ENCODE measurements at regions not wholly inside any gene's neighbourhood (a gene's known extent, or its start where the extent isn't known, plus 50 kb on each side); places are given as distances from the start of the nearest gene placed in this dataset.
"Not testable (repeated sequence)": the region's sequence is repeated elsewhere in the genome, so short reads cannot be mapped to it uniquely, and the experiment has no call there.

GRCh38 chr5:128857076-128857677 lies 108.1 kb upstream of the SLC27A6 start:
- intact Hi-C loops (cut with DNase I): no loop called here
- DNase-seq: no peak

GRCh38 chr5:128858995-128859394 lies 106.3 kb upstream of the SLC27A6 start:
- no peak for DNase-seq

GRCh38 chr5:128861155-128861554 lies 104.1 kb upstream of the SLC27A6 start:
- DNase-seq; intact Hi-C loops (cut with DNase I): not testable (repeated sequence)

More at GRCh38 chr5:128858995-128859394, 106.3 kb upstream of the SLC27A6 start:
- intact Hi-C loops (cut with DNase I): no loop called here

GRCh38 chr5:128869970-128870369 lies 95.3 kb upstream of the SLC27A6 start:
- no peak for DNase-seq
- intact Hi-C loops (cut with DNase I): no loop called here

- intact Hi-C loops (cut with DNase I): no loop called here
- DNase-seq: no peak
Observed at GRCh38 chr5:128870373-128870772, 94.9 kb upstream of the SLC27A6 start.

GRCh38 chr5:128870923-128871322 lies 94.4 kb upstream of the SLC27A6 start:
- intact Hi-C loops (cut with DNase I): no loop called here
- no peak for DNase-seq

- intact Hi-C loops (cut with DNase I): no loop called here
Observed at GRCh38 chr5:128876569-128877382, 88.5 kb upstream of the SLC27A6 start.

GRCh38 chr5:128877476-128877875 lies 87.8 kb upstream of the SLC27A6 start:
- no peak for DNase-seq
- intact Hi-C loops (cut with DNase I): no loop called here

More at GRCh38 chr5:128876569-128877382, 88.5 kb upstream of the SLC27A6 start:
- no peak for DNase-seq

- intact Hi-C loops (cut with DNase I): no loop called here
- no peak for DNase-seq
Observed at GRCh38 chr5:128881502-128882018, 83.7 kb upstream of the SLC27A6 start.

GRCh38 chr5:128885649-128886255 lies 79.5 kb upstream of the SLC27A6 start:
- no peak for DNase-seq
- intact Hi-C loops (cut with DNase I): no loop called here

- DNase-seq: no peak
- intact Hi-C loops (cut with DNase I): no loop called here
Observed at GRCh38 chr5:128895122-128895521, 70.2 kb upstream of the SLC27A6 start.

GRCh38 chr5:128896675-128897074 lies 68.6 kb upstream of the SLC27A6 start:
- intact Hi-C loops (cut with DNase I): no loop called here
- no peak for DNase-seq

- intact Hi-C loops (cut with DNase I): loop anchor here (10.0 kb wide), 1 partner anchor 861 kb away; no protein-coding TSS in a partner anchor
- DNase-seq: no peak
Observed at GRCh38 chr5:128903550-128903949, 61.7 kb upstream of the SLC27A6 start.

GRCh38 chr5:128904805-128905567 lies 60.3 kb upstream of the SLC27A6 start:
- intact Hi-C loops (cut with DNase I): loop anchor here (10.0 kb wide), 1 partner anchor 860 kb away; no protein-coding TSS in a partner anchor
- no peak for DNase-seq

GRCh38 chr5:128905568-128906110 lies 59.6 kb upstream of the SLC27A6 start:
- peak in 29 of 42 donors; percentile 5 to 74 (median 35) for DNase-seq

GRCh38 chr5:128913551-128913950 lies 51.7 kb upstream of the SLC27A6 start:
- intact Hi-C loops (cut with DNase I): no loop called here
- no peak for DNase-seq

More at GRCh38 chr5:128905568-128906110, 59.6 kb upstream of the SLC27A6 start:
- intact Hi-C loops (cut with DNase I): loop anchor here (10.0 kb wide), 1 partner anchor 859 kb away; no protein-coding TSS in a partner anchor

All from head of caudate nucleus (tissue), 42 donors.